MM.1S (cell line): ENCODE measurements at regions not wholly inside any gene's neighbourhood (a gene's known extent, or its start where the extent isn't known, plus 50 kb on each side); places are given as distances from the start of the nearest gene placed in this dataset.
"Not testable (repeated sequence)": the region's sequence is repeated elsewhere in the genome, so short reads cannot be mapped to it uniquely, and the experiment has no call there.

ENCODE experiments used
- DNase-seq: peaks from one replicate; pipeline ENCODE4 v3.0.0-alpha.2; 2015
- H2AFZ ChIP-seq: fragments of 300-600 bp; sonication (generic); 2 replicates; pipeline ENCODE4 v1.6.0; 2016; ENCODE audit warnings: antibody characterized with exemption, low read length
- H3F3A ChIP-seq: fragments of 300-600 bp; sonication (generic); 2 replicates; pipeline ENCODE4 v1.6.1; 2016; ENCODE audit warnings: mild to moderate bottlenecking, antibody characterized with exemption, low read length, moderate library complexity, mixed read lengths; ENCODE audit not compliant: insufficient read depth
- H3K27ac ChIP-seq: fragments of 300-600 bp; sonication (generic); 2 replicates; pipeline ENCODE4 v1.5.1; 2016; ENCODE audit warnings: mild to moderate bottlenecking, low read length
- H3K27me3 ChIP-seq: fragments of 300-600 bp; sonication (generic); replicated peaks from 2 replicates; pipeline ENCODE4 v1.6.0; 2016; ENCODE audit warnings: low read length; ENCODE audit not compliant: insufficient read depth
- H3K36me3 ChIP-seq: fragments of 300-600 bp; sonication (generic); replicated peaks from 2 replicates; pipeline ENCODE4 v1.6.1; 2016; ENCODE audit warnings: mild to moderate bottlenecking, low read length, mixed read lengths; ENCODE audit not compliant: insufficient read depth
- H3K4me1 ChIP-seq: fragments of 300-600 bp; sonication (generic); 2 replicates; pipeline ENCODE4 v1.6.1; 2016; ENCODE audit warnings: low read length, mixed read lengths
- H3K4me2 ChIP-seq: fragments of 300-600 bp; sonication (generic); 2 replicates; pipeline ENCODE4 v1.6.0; 2016; ENCODE audit warnings: low read depth, low read length
- H3K4me3 ChIP-seq: fragments of 300-600 bp; sonication (generic); 2 replicates; pipeline ENCODE4 v1.5.1; 2016; ENCODE audit warnings: low read length, mixed read lengths
- H3K79me2 ChIP-seq: fragments of 300-600 bp; sonication (generic); 2 replicates; pipeline ENCODE4 v1.6.1; 2016; ENCODE audit warnings: mixed run types, low read length, mixed read lengths
- H3K9ac ChIP-seq: fragments of 300-600 bp; sonication (generic); 2 replicates; pipeline ENCODE4 v1.6.1; 2016; ENCODE audit warnings: low read length, mixed read lengths
- H3K9me2 ChIP-seq: fragments of 300-600 bp; sonication (generic); replicated peaks from 2 replicates; pipeline ENCODE4 v1.6.1; 2016; ENCODE audit warnings: mild to moderate bottlenecking, low read length, mixed read lengths; ENCODE audit not compliant: insufficient read depth
- H3K9me3 ChIP-seq: fragments of 300-600 bp; sonication (generic); replicated peaks from 2 replicates; pipeline ENCODE4 v1.6.1; 2016; ENCODE audit warnings: mild to moderate bottlenecking, low read length, mixed read lengths; ENCODE audit not compliant: insufficient read depth
- H4K20me1 ChIP-seq: fragments of 300-600 bp; sonication (generic); 2 replicates; pipeline ENCODE4 v1.6.1; 2016; ENCODE audit warnings: mild to moderate bottlenecking, low read length, moderate library complexity, mixed read lengths; ENCODE audit not compliant: insufficient read depth
- CTCF ChIP-seq: fragments of 300-600 bp; sonication (generic); IDR thresholded peaks from 2 replicates; pipeline ENCODE4 v1.5.1; 2016; ENCODE audit warnings: antibody characterized with exemption, low read length, mixed read lengths
- EZH2 ChIP-seq: fragments of 300-600 bp; sonication (generic); optimal IDR thresholded peaks from 2 replicates; pipeline ENCODE3; 2017; ENCODE audit warnings: low read depth, mild to moderate bottlenecking, antibody characterized with exemption, low read length, mixed read lengths
- EZH2phosphoT487 ChIP-seq: fragments of 300-600 bp; sonication (generic); IDR thresholded peaks from 2 replicates; pipeline ENCODE4 v1.6.1; 2018; ENCODE audit warnings: antibody characterized with exemption, low read length

- Histone ChIP-seq H3K4me1 (no peaks in the 10 kb centered on the region), H4K20me1 (no peaks in the 10 kb centered on the region), H3K27me3 (no peaks in the 10 kb centered on the region), H3K9me3 (no peaks in the 10 kb centered on the region), H3K27ac (no peak overlapping the region), H2AFZ (no peak overlapping the region), H3F3A (no peaks in the 10 kb centered on the region), H3K79me2 (no peaks in the 10 kb centered on the region), H3K36me3 (no peaks in the 10 kb centered on the region), H3K9me2 (no peaks in the 10 kb centered on the region), H3K4me3 (no peak overlapping the region), H3K9ac (no peak overlapping the region), H3K4me2 (no peak overlapping the region)
- no peak for TF ChIP-seq EZH2
- TF ChIP-seq EZH2phosphoT487 = no peak
- no peak for TF ChIP-seq CTCF
- no peak for DNase-seq
Measured at GRCh38 chr20:40953856-40954255, 74.8 kb upstream of the TOP1 start.

DNA sequence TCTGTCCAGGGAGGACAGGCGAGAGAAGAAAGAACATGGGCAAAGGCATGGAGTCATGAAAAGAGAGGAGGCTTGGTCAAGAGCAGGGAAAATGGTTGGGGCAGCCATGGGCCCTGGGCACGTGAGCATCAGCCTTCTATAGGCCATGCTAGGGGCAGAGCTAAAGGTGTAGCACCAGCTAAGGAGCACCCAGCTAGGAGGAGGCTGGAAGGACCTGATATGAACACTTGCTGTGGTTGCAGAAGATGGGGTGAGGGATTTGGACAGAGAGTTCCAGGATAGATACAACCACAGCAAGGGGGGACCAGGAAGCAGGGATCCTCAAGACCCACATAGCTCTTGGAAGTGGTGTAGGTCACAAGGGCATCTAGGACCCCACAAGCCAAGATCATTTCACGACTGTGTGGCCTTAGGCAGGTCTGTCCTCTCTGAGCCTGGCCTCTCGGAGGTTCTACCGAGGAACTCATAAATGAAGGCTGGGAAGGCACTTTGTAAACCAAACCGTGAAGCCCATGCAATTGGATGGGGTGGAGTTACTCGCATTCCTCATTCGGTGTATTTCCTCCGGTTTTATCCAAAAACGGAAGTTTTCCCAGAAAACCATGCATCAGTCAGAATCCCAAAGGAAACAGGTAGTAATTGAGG is 74.0 kb upstream of the TOP1 start:
- Histone ChIP-seq H3K9me3 (no peaks in the 10 kb centered on the region), H4K20me1 (no peaks in the 10 kb centered on the region), H3K4me2 (no peak overlapping the region), H3K4me3 (no peak overlapping the region), H2AFZ (no peak overlapping the region), H3K79me2 (no peaks in the 10 kb centered on the region), H3K4me1 (no peaks in the 10 kb centered on the region), H3K9ac (no peak overlapping the region), H3K9me2 (no peaks in the 10 kb centered on the region), H3K27ac (no peak overlapping the region), H3F3A (no peaks in the 10 kb centered on the region), H3K36me3 (no peaks in the 10 kb centered on the region), H3K27me3 (no peaks in the 10 kb centered on the region)
- TF ChIP-seq EZH2phosphoT487 (no peak), EZH2 (no peak), CTCF (no peak)
- DNase-seq = no peak

GRCh38 chr20:40955326-40955725 is 73.3 kb upstream of the TOP1 start:
- Histone ChIP-seq H3K27me3 (no peaks in the 10 kb centered on the region), H2AFZ (no peak overlapping the region), H3K9me3 (no peaks in the 10 kb centered on the region), H3K27ac (no peak overlapping the region), H3K79me2 (no peaks in the 10 kb centered on the region), H3K9ac (no peak overlapping the region), H3K4me2 (no peak overlapping the region), H4K20me1 (no peaks in the 10 kb centered on the region), H3K9me2 (no peaks in the 10 kb centered on the region), H3F3A (no peaks in the 10 kb centered on the region), H3K4me1 (no peaks in the 10 kb centered on the region), H3K4me3 (no peak overlapping the region), H3K36me3 (no peaks in the 10 kb centered on the region)
- DNase-seq = no peak
- TF ChIP-seq EZH2 (no peak), CTCF (no peak), EZH2phosphoT487 (no peak)

DNA sequence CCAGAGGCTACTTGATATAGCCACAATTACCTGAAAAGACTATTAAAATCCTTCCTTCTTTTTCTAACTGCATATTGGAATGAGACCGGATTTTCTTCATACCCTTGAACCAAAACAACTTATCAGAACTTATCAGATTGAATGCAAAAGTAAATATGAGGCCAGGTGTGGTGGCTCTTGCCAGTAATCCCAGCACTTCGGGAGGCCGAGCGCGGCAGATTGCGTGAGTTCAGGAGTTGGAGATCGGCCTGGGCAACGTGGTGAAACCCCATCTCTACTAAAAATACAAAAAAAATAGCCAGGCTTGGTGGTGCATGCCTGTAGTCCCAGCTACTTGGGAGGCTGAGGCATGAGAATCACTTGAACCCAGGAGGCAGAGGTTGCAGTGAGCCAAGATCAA is 72.8 kb upstream of the TOP1 start:
- not testable (repeated sequence) for DNase-seq, H3K4me1 ChIP-seq, H3K27me3 ChIP-seq, H4K20me1 ChIP-seq, H3K9me3 ChIP-seq, H3K4me3 ChIP-seq, H3K4me2 ChIP-seq, H3K36me3 ChIP-seq, H3K9me2 ChIP-seq, H3K79me2 ChIP-seq, H2AFZ ChIP-seq, H3K9ac ChIP-seq, H3K27ac ChIP-seq, H3F3A ChIP-seq
